K562 (cell line): ENCODE measurements at regions not wholly inside any gene's neighbourhood (a gene's known extent, or its start where the extent isn't known, plus 50 kb on each side); places are given as distances from the start of the nearest gene placed in this dataset.

Source experiments
- CEBPB ChIP-seq: fragments of 450-650 bp; IDR thresholded peaks from 2 replicates; pipeline ENCODE4 v1.6.1; 2016; ENCODE audit warnings: missing genetic modification characterization, missing compliant biosample characterization
- ESRRB ChIP-seq: fragments of 250-450 bp; sonication (Bioruptor Pico); IDR thresholded peaks from 2 replicates; pipeline ENCODE4 v1.5.0; 2020; ENCODE audit warnings: mild to moderate bottlenecking, moderate library complexity, borderline replicate concordance
- HBP1 ChIP-seq: fragments of 450-650 bp; formaldehyde crosslinking; IDR thresholded peaks from 2 replicates; pipeline ENCODE4 v1.4.0; 2022; ENCODE audit warnings: missing genetic modification characterization
- KDM1A ChIP-seq, 2 experiments: fragments of 450-650 bp; IDR thresholded peaks; 2 replicates each; pipeline ENCODE4 v1.6.1; 2016; ENCODE audit warnings: mild to moderate bottlenecking in 2 of 2
- NCOA2 ChIP-seq, 2 experiments: fragments of 450-650 bp; IDR thresholded peaks; 2 replicates each; pipeline ENCODE4 v1.6.1; 2018; ENCODE audit warnings: mild to moderate bottlenecking in 2 of 2, moderate library complexity in 1 of 2; ENCODE audit not compliant: partially characterized antibody in 2 of 2
- NRF1 ChIP-seq, 2 experiments: fragments of 450-650 bp; IDR thresholded peaks in 1 of 2; conservative IDR thresholded peaks in 1 of 2; 2 replicates each; pipeline ENCODE4 v1.6.1; 2014; ENCODE audit warnings: mild to moderate bottlenecking in 2 of 2
- POLR2A ChIP-seq: fragments of 450-650 bp; conservative IDR thresholded peaks from 2 replicates; pipeline ENCODE4 v1.6.1; 2016
- ZNF77 ChIP-seq: fragments of 250-450 bp; sonication (Bioruptor Pico); IDR thresholded peaks from 2 replicates; pipeline ENCODE4 v1.5.0; 2020
- TF ChIP-seq, protein P1 (sequence below): sonication (generic); formaldehyde crosslinking; IDR thresholded peaks from 2 replicates; pipeline ENCODE4 v1.8.0; 2022; ENCODE audit warnings: mild to moderate bottlenecking, low read depth, missing genetic modification reagents
- TF ChIP-seq, protein P2 (sequence below), 3 experiments: IDR thresholded peaks in 2 of 3; conservative IDR thresholded peaks in 1 of 3; 2 replicates each; pipeline ENCODE4 v1.5.1; 2011 to 2012; ENCODE audit warnings: low read length in 3 of 3, mild to moderate bottlenecking in 3 of 3, control low read depth in 2 of 3, improper control_type of control experiment in 1 of 3, inconsistent platforms in 1 of 3, low read depth in 1 of 3, mixed read lengths in 1 of 3, moderate library complexity in 1 of 3; ENCODE audit not compliant: insufficient read depth in 2 of 3
- TF ChIP-seq, protein P3 (sequence below), 2 experiments: fragments of 450-650 bp; formaldehyde crosslinking in 1 of 2; IDR thresholded peaks; 2 replicates each; pipeline versions ENCODE4 v1.4.0 to v1.6.1; 2014 to 2020; ENCODE audit warnings: mild to moderate bottlenecking in 2 of 2, borderline replicate concordance in 1 of 2, low read depth in 1 of 2

GRCh38 chr15:87575896-87576473 is 680.6 kb downstream of the NTRK3 start:
- TF ChIP-seq NCOA2 (IDR thresholded peaks at IDR 0.05; ENCODE audit: partially characterized antibody in 2 of 2) (no peak), HBP1 (no peak), ZNF77 (CRISPR knock-in tag) (no peak), ESRRB (CRISPR knock-in tag) (no peak), POLR2A (no peak), CEBPB (no peak), KDM1A (IDR thresholded peaks at IDR 0.05) (no peak), NRF1 (conservative IDR thresholded peaks at IDR 0.05 in 1 of 2, IDR thresholded peaks at IDR 0.05 in 1 of 2) (no peak)
- TF ChIP-seq, protein P1, sequence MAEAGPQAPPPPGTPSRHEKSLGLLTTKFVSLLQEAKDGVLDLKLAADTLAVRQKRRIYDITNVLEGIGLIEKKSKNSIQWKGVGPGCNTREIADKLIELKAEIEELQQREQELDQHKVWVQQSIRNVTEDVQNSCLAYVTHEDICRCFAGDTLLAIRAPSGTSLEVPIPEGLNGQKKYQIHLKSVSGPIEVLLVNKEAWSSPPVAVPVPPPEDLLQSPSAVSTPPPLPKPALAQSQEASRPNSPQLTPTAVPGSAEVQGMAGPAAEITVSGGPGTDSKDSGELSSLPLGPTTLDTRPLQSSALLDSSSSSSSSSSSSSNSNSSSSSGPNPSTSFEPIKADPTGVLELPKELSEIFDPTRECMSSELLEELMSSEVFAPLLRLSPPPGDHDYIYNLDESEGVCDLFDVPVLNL (CRISPR knock-in tag), result no peak
- TF ChIP-seq, protein P2, sequence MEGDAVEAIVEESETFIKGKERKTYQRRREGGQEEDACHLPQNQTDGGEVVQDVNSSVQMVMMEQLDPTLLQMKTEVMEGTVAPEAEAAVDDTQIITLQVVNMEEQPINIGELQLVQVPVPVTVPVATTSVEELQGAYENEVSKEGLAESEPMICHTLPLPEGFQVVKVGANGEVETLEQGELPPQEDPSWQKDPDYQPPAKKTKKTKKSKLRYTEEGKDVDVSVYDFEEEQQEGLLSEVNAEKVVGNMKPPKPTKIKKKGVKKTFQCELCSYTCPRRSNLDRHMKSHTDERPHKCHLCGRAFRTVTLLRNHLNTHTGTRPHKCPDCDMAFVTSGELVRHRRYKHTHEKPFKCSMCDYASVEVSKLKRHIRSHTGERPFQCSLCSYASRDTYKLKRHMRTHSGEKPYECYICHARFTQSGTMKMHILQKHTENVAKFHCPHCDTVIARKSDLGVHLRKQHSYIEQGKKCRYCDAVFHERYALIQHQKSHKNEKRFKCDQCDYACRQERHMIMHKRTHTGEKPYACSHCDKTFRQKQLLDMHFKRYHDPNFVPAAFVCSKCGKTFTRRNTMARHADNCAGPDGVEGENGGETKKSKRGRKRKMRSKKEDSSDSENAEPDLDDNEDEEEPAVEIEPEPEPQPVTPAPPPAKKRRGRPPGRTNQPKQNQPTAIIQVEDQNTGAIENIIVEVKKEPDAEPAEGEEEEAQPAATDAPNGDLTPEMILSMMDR (IDR thresholded peaks at IDR 0.05 in 2 of 3, conservative IDR thresholded peaks at IDR 0.05 in 1 of 3; ENCODE audit: insufficient read depth in 2 of 3, low read depth in 1 of 3, low read length in 3 of 3), result no peak
- TF ChIP-seq, protein P3, sequence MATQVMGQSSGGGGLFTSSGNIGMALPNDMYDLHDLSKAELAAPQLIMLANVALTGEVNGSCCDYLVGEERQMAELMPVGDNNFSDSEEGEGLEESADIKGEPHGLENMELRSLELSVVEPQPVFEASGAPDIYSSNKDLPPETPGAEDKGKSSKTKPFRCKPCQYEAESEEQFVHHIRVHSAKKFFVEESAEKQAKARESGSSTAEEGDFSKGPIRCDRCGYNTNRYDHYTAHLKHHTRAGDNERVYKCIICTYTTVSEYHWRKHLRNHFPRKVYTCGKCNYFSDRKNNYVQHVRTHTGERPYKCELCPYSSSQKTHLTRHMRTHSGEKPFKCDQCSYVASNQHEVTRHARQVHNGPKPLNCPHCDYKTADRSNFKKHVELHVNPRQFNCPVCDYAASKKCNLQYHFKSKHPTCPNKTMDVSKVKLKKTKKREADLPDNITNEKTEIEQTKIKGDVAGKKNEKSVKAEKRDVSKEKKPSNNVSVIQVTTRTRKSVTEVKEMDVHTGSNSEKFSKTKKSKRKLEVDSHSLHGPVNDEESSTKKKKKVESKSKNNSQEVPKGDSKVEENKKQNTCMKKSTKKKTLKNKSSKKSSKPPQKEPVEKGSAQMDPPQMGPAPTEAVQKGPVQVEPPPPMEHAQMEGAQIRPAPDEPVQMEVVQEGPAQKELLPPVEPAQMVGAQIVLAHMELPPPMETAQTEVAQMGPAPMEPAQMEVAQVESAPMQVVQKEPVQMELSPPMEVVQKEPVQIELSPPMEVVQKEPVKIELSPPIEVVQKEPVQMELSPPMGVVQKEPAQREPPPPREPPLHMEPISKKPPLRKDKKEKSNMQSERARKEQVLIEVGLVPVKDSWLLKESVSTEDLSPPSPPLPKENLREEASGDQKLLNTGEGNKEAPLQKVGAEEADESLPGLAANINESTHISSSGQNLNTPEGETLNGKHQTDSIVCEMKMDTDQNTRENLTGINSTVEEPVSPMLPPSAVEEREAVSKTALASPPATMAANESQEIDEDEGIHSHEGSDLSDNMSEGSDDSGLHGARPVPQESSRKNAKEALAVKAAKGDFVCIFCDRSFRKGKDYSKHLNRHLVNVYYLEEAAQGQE (IDR thresholded peaks at IDR 0.05; ENCODE audit: borderline replicate concordance), result no peak
- TF ChIP-seq, protein P3 (CRISPR knock-in tag; IDR thresholded peaks at IDR 0.05; ENCODE audit: low read depth), result no peak
